GM23338 (cell line): ENCODE measurements at regions not wholly inside any gene's neighbourhood (a gene's known extent, or its start where the extent isn't known, plus 50 kb on each side); places are given as distances from the start of the nearest gene placed in this dataset.

Source experiments
- ATAC-seq: fragments of 200-7000 bp; cut with Tn5 transposase; 3 replicates; pipeline ENCODE4 v1.9.1; 2020
- DNase-seq: peaks from one replicate; pipeline ENCODE4 v3.0.0-alpha.2; 2015; ENCODE audit warnings: low spot score
- H2AFZ ChIP-seq: fragments of 200-600 bp; sonication (generic); 2 replicates; pipeline ENCODE4 v1.8.0; 2016; ENCODE audit warnings: antibody characterized with exemption, mild to moderate bottlenecking, moderate library complexity
- H3F3A ChIP-seq: fragments of 200-600 bp; sonication (generic); replicated peaks from 2 replicates; pipeline ENCODE4 v1.8.0; 2017; ENCODE audit warnings: antibody characterized with exemption, mixed run types, low read depth
- H3K27ac ChIP-seq: fragments of 200-600 bp; sonication (generic); 2 replicates; pipeline ENCODE4 v1.6.1; 2016; ENCODE audit warnings: low read depth
- H3K27me3 ChIP-seq: fragments of 200-600 bp; sonication (generic); 2 replicates; pipeline ENCODE4 v1.8.0; 2016; ENCODE audit warnings: mild to moderate bottlenecking, mixed run types, moderate library complexity; ENCODE audit not compliant: insufficient read depth
- H3K36me3 ChIP-seq: fragments of 200-600 bp; sonication (generic); 2 replicates; pipeline ENCODE4 v1.8.0; 2016; ENCODE audit warnings: mild to moderate bottlenecking; ENCODE audit not compliant: insufficient read depth
- H3K4me1 ChIP-seq: fragments of 200-600 bp; sonication (generic); 2 replicates; pipeline ENCODE4 v1.8.0; 2016; ENCODE audit warnings: mild to moderate bottlenecking, moderate library complexity; ENCODE audit not compliant: insufficient read depth
- H3K4me2 ChIP-seq: fragments of 200-600 bp; sonication (generic); 2 replicates; pipeline ENCODE4 v1.7.1; 2017; ENCODE audit warnings: mixed run types
- H3K4me3 ChIP-seq: fragments of 200-600 bp; sonication (generic); 2 replicates; pipeline ENCODE4 v1.6.1; 2016; ENCODE audit warnings: mixed run types
- H3K79me2 ChIP-seq: fragments of 200-600 bp; sonication (generic); replicated peaks from 2 replicates; pipeline ENCODE4 v1.8.0; 2017; ENCODE audit warnings: mild to moderate bottlenecking; ENCODE audit not compliant: insufficient read depth
- H3K9me2 ChIP-seq: fragments of 200-600 bp; sonication (generic); 2 replicates; pipeline ENCODE4 v1.8.0; 2017; ENCODE audit not compliant: insufficient read depth
- H4K20me1 ChIP-seq: fragments of 200-600 bp; sonication (generic); replicated peaks from 2 replicates; pipeline ENCODE4 v1.8.0; 2017; ENCODE audit warnings: mild to moderate bottlenecking; ENCODE audit not compliant: insufficient read depth
- H3K27ac Mint-ChIP-seq: 2 replicates; pipeline ENCODE4 v1.8.0; 2020; ENCODE audit warnings: inconsistent platforms, mild to moderate bottlenecking, moderate library complexity, mixed read lengths
- H3K27me3 Mint-ChIP-seq: 3 replicates; pipeline ENCODE4 v1.8.0; 2022; ENCODE audit warnings: low read depth, mild to moderate bottlenecking, moderate library complexity, mixed read lengths, inconsistent platforms; ENCODE audit not compliant: insufficient read depth, poor library complexity
- H3K36me3 Mint-ChIP-seq: 3 replicates; pipeline ENCODE4 v1.8.0; 2021; ENCODE audit warnings: low read depth, mild to moderate bottlenecking, inconsistent platforms, moderate library complexity, mixed read lengths
- H3K4me1 Mint-ChIP-seq: 3 replicates; pipeline ENCODE4 v1.8.0; 2020; ENCODE audit warnings: mild to moderate bottlenecking, inconsistent platforms, mixed read lengths
- H3K4me3 Mint-ChIP-seq: 3 replicates; pipeline ENCODE4 v1.8.0; 2021; ENCODE audit warnings: moderate library complexity, mild to moderate bottlenecking, inconsistent platforms, mixed read lengths
- H3K9me3 Mint-ChIP-seq: 3 replicates; pipeline ENCODE4 v1.8.0; 2020; ENCODE audit warnings: moderate library complexity, mild to moderate bottlenecking, inconsistent platforms, mixed read lengths
- CREB1 ChIP-seq: fragments of 250-450 bp; sonication (Bioruptor Pico); IDR thresholded peaks from 2 replicates; pipeline ENCODE4 v1.5.0; 2020; ENCODE audit warnings: low read depth, mild to moderate bottlenecking, moderate library complexity
- EZH2 ChIP-seq: fragments of 200-600 bp; sonication (generic); IDR thresholded peaks from one replicate; pipeline ENCODE4 v1.8.0; 2017; ENCODE audit warnings: antibody characterized with exemption, mild to moderate bottlenecking, low read depth; ENCODE audit not compliant: unreplicated experiment
- EZH2phosphoT487 ChIP-seq: fragments of 200-600 bp; sonication (generic); IDR thresholded peaks from one replicate; pipeline ENCODE4 v1.8.1; 2018; ENCODE audit warnings: antibody characterized with exemption; ENCODE audit not compliant: unreplicated experiment
- JUNB ChIP-seq: IDR thresholded peaks from one replicate; pipeline ENCODE4 v1.6.1; 2016; ENCODE audit warnings: antibody characterized with exemption; ENCODE audit not compliant: unreplicated experiment
- NANOG ChIP-seq: IDR thresholded peaks from 2 replicates; pipeline ENCODE4 v1.6.1; 2016; ENCODE audit warnings: antibody characterized with exemption, borderline replicate concordance
- POLR2AphosphoS5 ChIP-seq: IDR thresholded peaks from 2 replicates; pipeline ENCODE4 v1.6.1; 2016; ENCODE audit warnings: antibody characterized with exemption, low read depth
- STAT1 ChIP-seq: IDR thresholded peaks from one replicate; pipeline ENCODE4 v1.6.1; 2016; ENCODE audit warnings: antibody characterized with exemption; ENCODE audit not compliant: unreplicated experiment
- ZNF114 ChIP-seq: fragments of 250-450 bp; sonication (Bioruptor Pico); IDR thresholded peaks from 2 replicates; pipeline ENCODE4 v1.5.0; 2020; ENCODE audit warnings: mild to moderate bottlenecking, moderate library complexity
- ZNF331 ChIP-seq: fragments of 250-450 bp; sonication (Bioruptor Pico); IDR thresholded peaks from 2 replicates; pipeline ENCODE4 v1.5.0; 2020; ENCODE audit warnings: low read depth, mild to moderate bottlenecking, moderate library complexity
- TF ChIP-seq, protein P1 (sequence below): IDR thresholded peaks from one replicate; pipeline ENCODE4 v1.6.1; 2018; ENCODE audit warnings: antibody characterized with exemption; ENCODE audit not compliant: unreplicated experiment
- TF ChIP-seq, protein P2 (sequence below), 2 experiments: fragments of 200-600 bp in 1 of 2; sonication (generic) in 1 of 2; conservative IDR thresholded peaks; 2 replicates each; pipeline versions ENCODE4 v1.5.1 to v1.6.1; 2016 to 2017; ENCODE audit warnings: antibody characterized with exemption in 2 of 2, low read depth in 2 of 2, mild to moderate bottlenecking in 2 of 2, moderate library complexity in 1 of 2
- TF ChIP-seq, protein P3 (sequence below): fragments of 250-450 bp; sonication (Bioruptor Pico); IDR thresholded peaks from 2 replicates; pipeline ENCODE4 v1.5.0; 2020; ENCODE audit warnings: mild to moderate bottlenecking, moderate library complexity

DNA sequence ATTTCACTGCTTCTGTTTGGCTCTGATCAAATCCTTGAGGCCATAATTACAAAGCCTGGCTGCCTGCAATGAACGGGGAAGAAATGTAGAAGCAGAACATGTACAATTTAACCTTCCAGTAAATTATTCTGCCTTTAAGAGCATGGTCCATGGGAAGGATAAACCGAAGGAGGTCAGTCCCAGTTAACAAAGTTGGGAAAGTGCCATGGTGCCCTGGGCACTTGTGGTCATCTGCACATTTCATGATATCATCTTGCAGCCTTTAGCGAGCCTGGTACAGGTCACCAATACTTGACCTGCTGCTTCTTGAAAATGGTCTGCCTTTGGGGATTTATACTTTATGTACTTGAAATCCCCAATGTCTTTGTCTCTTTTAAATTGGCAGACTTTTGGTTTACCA, 175.9 kb upstream of the KITLG start:
- no peak for DNase-seq
- no peaks in the 10 kb centered on the region for H3K27me3 Mint-ChIP-seq
- Histone ChIP-seq H2AFZ (no peak overlapping the region), H3K27ac (no peak overlapping the region), H3F3A (no peaks in the 10 kb centered on the region), H3K4me3 (no peak overlapping the region), H3K36me3 (no peaks in the 10 kb centered on the region), H3K4me1 (no peaks in the 10 kb centered on the region), H3K9me2 (peaks cover 17% of the 10 kb centered on the region), H4K20me1 (no peaks in the 10 kb centered on the region), H3K79me2 (no peaks in the 10 kb centered on the region), H3K27me3 (no peaks in the 10 kb centered on the region), H3K4me2 (no peak overlapping the region)
- TF ChIP-seq EZH2: no peak
- TF ChIP-seq, protein P1, sequence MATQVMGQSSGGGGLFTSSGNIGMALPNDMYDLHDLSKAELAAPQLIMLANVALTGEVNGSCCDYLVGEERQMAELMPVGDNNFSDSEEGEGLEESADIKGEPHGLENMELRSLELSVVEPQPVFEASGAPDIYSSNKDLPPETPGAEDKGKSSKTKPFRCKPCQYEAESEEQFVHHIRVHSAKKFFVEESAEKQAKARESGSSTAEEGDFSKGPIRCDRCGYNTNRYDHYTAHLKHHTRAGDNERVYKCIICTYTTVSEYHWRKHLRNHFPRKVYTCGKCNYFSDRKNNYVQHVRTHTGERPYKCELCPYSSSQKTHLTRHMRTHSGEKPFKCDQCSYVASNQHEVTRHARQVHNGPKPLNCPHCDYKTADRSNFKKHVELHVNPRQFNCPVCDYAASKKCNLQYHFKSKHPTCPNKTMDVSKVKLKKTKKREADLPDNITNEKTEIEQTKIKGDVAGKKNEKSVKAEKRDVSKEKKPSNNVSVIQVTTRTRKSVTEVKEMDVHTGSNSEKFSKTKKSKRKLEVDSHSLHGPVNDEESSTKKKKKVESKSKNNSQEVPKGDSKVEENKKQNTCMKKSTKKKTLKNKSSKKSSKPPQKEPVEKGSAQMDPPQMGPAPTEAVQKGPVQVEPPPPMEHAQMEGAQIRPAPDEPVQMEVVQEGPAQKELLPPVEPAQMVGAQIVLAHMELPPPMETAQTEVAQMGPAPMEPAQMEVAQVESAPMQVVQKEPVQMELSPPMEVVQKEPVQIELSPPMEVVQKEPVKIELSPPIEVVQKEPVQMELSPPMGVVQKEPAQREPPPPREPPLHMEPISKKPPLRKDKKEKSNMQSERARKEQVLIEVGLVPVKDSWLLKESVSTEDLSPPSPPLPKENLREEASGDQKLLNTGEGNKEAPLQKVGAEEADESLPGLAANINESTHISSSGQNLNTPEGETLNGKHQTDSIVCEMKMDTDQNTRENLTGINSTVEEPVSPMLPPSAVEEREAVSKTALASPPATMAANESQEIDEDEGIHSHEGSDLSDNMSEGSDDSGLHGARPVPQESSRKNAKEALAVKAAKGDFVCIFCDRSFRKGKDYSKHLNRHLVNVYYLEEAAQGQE: no peak
- TF ChIP-seq CREB1 (CRISPR knock-in tag): no peak
- TF ChIP-seq ZNF331: no peak
- TF ChIP-seq, protein P2, sequence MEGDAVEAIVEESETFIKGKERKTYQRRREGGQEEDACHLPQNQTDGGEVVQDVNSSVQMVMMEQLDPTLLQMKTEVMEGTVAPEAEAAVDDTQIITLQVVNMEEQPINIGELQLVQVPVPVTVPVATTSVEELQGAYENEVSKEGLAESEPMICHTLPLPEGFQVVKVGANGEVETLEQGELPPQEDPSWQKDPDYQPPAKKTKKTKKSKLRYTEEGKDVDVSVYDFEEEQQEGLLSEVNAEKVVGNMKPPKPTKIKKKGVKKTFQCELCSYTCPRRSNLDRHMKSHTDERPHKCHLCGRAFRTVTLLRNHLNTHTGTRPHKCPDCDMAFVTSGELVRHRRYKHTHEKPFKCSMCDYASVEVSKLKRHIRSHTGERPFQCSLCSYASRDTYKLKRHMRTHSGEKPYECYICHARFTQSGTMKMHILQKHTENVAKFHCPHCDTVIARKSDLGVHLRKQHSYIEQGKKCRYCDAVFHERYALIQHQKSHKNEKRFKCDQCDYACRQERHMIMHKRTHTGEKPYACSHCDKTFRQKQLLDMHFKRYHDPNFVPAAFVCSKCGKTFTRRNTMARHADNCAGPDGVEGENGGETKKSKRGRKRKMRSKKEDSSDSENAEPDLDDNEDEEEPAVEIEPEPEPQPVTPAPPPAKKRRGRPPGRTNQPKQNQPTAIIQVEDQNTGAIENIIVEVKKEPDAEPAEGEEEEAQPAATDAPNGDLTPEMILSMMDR (conservative IDR thresholded peaks at IDR 0.05; ENCODE audit: low read depth in 2 of 2): no peak
- no peak for TF ChIP-seq JUNB
- TF ChIP-seq ZNF114: no peak
- no peak for TF ChIP-seq NANOG
- no peak for TF ChIP-seq EZH2phosphoT487
- no peak for TF ChIP-seq POLR2AphosphoS5
- TF ChIP-seq, protein P3, sequence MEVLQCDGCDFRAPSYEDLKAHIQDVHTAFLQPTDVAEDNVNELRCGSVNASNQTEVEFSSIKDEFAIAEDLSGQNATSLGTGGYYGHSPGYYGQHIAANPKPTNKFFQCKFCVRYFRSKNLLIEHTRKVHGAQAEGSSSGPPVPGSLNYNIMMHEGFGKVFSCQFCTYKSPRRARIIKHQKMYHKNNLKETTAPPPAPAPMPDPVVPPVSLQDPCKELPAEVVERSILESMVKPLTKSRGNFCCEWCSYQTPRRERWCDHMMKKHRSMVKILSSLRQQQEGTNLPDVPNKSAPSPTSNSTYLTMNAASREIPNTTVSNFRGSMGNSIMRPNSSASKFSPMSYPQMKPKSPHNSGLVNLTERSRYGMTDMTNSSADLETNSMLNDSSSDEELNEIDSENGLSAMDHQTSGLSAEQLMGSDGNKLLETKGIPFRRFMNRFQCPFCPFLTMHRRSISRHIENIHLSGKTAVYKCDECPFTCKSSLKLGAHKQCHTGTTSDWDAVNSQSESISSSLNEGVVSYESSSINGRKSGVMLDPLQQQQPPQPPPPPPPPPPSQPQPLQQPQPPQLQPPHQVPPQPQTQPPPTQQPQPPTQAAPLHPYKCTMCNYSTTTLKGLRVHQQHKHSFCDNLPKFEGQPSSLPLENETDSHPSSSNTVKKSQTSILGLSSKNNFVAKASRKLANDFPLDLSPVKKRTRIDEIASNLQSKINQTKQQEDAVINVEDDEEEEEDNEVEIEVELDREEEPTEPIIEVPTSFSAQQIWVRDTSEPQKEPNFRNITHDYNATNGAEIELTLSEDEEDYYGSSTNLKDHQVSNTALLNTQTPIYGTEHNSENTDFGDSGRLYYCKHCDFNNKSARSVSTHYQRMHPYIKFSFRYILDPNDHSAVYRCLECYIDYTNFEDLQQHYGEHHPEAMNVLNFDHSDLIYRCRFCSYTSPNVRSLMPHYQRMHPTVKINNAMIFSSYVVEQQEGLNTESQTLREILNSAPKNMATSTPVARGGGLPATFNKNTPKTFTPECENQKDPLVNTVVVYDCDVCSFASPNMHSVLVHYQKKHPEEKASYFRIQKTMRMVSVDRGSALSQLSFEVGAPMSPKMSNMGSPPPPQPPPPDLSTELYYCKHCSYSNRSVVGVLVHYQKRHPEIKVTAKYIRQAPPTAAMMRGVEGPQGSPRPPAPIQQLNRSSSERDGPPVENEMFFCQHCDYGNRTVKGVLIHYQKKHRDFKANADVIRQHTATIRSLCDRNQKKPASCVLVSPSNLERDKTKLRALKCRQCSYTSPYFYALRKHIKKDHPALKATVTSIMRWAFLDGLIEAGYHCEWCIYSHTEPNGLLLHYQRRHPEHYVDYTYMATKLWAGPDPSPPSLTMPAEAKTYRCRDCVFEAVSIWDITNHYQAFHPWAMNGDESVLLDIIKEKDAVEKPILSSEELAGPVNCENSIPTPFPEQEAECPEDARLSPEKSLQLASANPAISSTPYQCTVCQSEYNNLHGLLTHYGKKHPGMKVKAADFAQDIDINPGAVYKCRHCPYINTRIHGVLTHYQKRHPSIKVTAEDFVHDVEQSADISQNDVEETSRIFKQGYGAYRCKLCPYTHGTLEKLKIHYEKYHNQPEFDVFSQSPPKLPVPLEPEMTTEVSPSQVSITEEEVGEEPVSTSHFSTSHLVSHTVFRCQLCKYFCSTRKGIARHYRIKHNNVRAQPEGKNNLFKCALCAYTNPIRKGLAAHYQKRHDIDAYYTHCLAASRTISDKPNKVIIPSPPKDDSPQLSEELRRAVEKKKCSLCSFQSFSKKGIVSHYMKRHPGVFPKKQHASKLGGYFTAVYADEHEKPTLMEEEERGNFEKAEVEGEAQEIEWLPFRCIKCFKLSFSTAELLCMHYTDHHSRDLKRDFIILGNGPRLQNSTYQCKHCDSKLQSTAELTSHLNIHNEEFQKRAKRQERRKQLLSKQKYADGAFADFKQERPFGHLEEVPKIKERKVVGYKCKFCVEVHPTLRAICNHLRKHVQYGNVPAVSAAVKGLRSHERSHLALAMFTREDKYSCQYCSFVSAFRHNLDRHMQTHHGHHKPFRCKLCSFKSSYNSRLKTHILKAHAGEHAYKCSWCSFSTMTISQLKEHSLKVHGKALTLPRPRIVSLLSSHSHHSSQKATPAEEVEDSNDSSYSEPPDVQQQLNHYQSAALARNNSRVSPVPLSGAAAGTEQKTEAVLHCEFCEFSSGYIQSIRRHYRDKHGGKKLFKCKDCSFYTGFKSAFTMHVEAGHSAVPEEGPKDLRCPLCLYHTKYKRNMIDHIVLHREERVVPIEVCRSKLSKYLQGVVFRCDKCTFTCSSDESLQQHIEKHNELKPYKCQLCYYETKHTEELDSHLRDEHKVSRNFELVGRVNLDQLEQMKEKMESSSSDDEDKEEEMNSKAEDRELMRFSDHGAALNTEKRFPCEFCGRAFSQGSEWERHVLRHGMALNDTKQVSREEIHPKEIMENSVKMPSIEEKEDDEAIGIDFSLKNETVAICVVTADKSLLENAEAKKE (CRISPR knock-in tag): no peak
- no peak for TF ChIP-seq STAT1
- no peak overlapping the region for H3K4me3 Mint-ChIP-seq
- no peak overlapping the region for H3K27ac Mint-ChIP-seq
- H3K9me3 Mint-ChIP-seq: no peaks in the 10 kb centered on the region; the same call in 2 of the 3 replicates
- H3K36me3 Mint-ChIP-seq: no peaks in the 10 kb centered on the region
- no peaks in the 10 kb centered on the region for H3K4me1 Mint-ChIP-seq
- ATAC-seq: no peak
